ENCODE measurements at regions not wholly inside any gene's neighbourhood (a gene's known extent, or its start where the extent isn't known, plus 50 kb on each side); places are given as distances from the start of the nearest gene placed in this dataset.

DNA sequence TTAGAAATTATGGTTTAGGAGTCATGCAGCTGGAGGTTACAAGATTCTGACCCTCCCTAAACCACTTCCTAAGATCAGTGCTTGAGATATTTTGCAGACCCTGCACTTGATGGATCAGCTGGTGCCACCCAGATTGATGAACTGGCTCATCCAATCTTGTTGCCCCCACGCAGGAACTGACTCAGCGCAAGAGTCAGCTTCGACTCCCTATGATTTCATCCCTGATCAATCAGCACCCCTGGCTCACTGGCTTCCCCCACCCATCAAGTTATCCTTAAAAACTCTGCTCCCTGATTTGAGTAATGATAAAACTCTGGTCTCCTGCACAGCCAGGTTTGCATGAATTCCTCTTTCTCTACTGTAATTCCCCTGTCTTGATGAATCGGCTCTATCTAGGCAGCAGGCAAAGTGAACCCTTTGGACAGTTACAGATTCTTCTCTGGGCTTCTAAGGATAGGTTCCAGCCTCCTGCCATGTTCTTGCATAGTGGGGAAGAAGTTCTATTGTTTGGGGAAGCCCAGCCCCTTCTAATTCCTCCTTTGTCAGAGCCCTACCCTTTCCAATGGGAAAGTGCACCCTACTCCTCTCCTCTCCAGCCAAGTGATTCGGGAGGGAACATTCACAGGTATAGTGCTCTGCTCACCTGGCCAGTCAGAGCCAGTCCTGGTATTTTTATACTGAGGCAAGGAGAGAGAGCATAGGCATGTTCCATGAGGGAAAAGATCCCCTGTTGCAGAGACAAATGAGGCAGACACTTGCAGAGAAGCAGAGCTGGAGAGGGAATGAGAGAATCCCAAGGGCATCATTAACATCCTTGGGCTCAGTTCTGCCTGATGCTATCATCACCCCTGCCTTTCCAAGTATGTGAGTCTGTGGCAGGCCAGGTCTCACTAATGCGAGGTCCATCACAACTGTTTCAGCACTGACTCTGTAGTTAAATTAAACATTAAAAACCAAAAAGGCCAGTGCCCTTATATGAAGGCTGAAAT, 224.4 kb upstream of the GALNT17 start:
- Histone ChIP-seq H3K18ac (ENCODE audit: extremely low read depth, low read length) (peak overlapping the region; percentile 26; the same call in 1 of the 2 replicates), H3K4me2 (ENCODE audit: insufficient read depth in 1 of 2, low read depth in 2 of 2, low read length in 2 of 2) (no peak overlapping the region), H3K27me3 (replicated peaks in 1 of 4; ENCODE audit: control insufficient read depth in 3 of 4, extremely low read depth in 1 of 4, insufficient read depth in 3 of 4, low read length in 3 of 4) (no peaks in the 10 kb centered on the region), H3K36me3 (ENCODE audit: control insufficient read depth in 2 of 4, insufficient read depth in 4 of 4, low read length in 3 of 4) (no peaks in the 10 kb centered on the region), H3K14ac (ENCODE audit: insufficient read length) (no peak overlapping the region), H4K91ac (replicated peaks; ENCODE audit: insufficient read length, low read length) (peak overlapping the region; percentile 14), H2AK5ac (ENCODE audit: low read depth, low read length) (no peak overlapping the region), H3K56ac (replicated peaks; ENCODE audit: insufficient read length, low read depth, low read length) (no peak overlapping the region), H2BK20ac (ENCODE audit: low read length) (peak overlapping the region; percentile 90), H3K23ac (ENCODE audit: insufficient read length) (no peak overlapping the region), H3K79me1 (ENCODE audit: low read depth, low read length) (no peaks in the 10 kb centered on the region), H3K23me2 (ENCODE audit: low read depth, low read length) (no peaks in the 10 kb centered on the region), H2BK15ac (ENCODE audit: low read length) (no peak overlapping the region), H4K5ac (ENCODE audit: insufficient read length, low read depth, low read length) (no peak overlapping the region), H3K4ac (replicated peaks; ENCODE audit: insufficient read length, low read depth, low read length) (no peak overlapping the region), H3K4me1 (replicated peaks in 1 of 4; ENCODE audit: control insufficient read depth in 3 of 4, insufficient read depth in 4 of 4, low read length in 3 of 4) (peaks cover 0 to 3% (median 1%) of the 10 kb centered on the region in 4 experiments; a peak in 3 of 7 replicates), H4K8ac (ENCODE audit: extremely low read depth, insufficient read depth, low read length) (no peak overlapping the region), H2BK120ac (replicated peaks; ENCODE audit: low read depth, low read length) (peak overlapping the region; percentile 18), H3K9ac (replicated peaks in 1 of 4; ENCODE audit: extremely low read depth in 1 of 4, low read depth in 3 of 4, low read length in 3 of 4) (no peak overlapping the region; a peak in 2 of 7 replicates), H3K79me2 (ENCODE audit: control insufficient read depth in 1 of 2, insufficient read depth in 2 of 2, low read length in 2 of 2) (no peaks in the 10 kb centered on the region), H3K27ac (ENCODE audit: low read depth, low read length) (no peak overlapping the region), H2BK5ac (ENCODE audit: low read depth, low read length) (peak overlapping the region; percentile 68; the same call in 1 of the 2 replicates), H4K20me1 (replicated peaks in 1 of 2; ENCODE audit: control insufficient read depth in 1 of 2, insufficient read depth in 2 of 2, low read length in 2 of 2) (no peaks in the 10 kb centered on the region), H3K9me3 (ENCODE audit: insufficient read depth in 2 of 2, low read depth in 1 of 2, low read length in 1 of 2) (no peaks in the 10 kb centered on the region), H3K4me3 (ENCODE audit: extremely low read depth in 1 of 4, insufficient read depth in 2 of 4, low read depth in 3 of 4, low read length in 4 of 4) (no peak overlapping the region), H2AFZ (ENCODE audit: low read length) (0 out of 2 replicates have a peak overlapping the region, but pooled peaks have one; percentile 19), H2BK12ac (ENCODE audit: low read depth, low read length) (peak overlapping the region; percentile 29)
- DNase-seq (ENCODE audit: low read depth in 1 of 2, low spot score in 2 of 2) = no peak
- FAIRE-seq = no peak
- 80% methylated on average over 6 of the region's 6 CpGs; no CpG with 5 or more reads in 1 of the 2 experiments for WGBS, 2 experiments (ENCODE audit: extremely low coverage in 1 of 2, insufficient coverage in 1 of 2, insufficient read length in 1 of 2, insufficient replicate concordance in 2 of 2, low coverage in 1 of 2, low lambda C conversion rate in 2 of 2, missing lambda C conversion rate in 1 of 2)
- POLR2A ChIA-PET (ENCODE audit: partially characterized antibody) = no interaction called here
- CTCF ChIA-PET (ENCODE audit: partially characterized antibody) = no interaction called here
- TF ChIP-seq JUN (IDR thresholded peaks at IDR 0.05; ENCODE audit: low read depth, low read length) (no peak), RBBP5 (IDR thresholded peaks at IDR 0.05; ENCODE audit: borderline replicate concordance, low read depth, low read length) (no peak), ZNF274 (IDR thresholded peaks at IDR 0.05; ENCODE audit: borderline replicate concordance, extremely low read depth, low read length) (no peak)
- TF ChIP-seq, protein P1, sequence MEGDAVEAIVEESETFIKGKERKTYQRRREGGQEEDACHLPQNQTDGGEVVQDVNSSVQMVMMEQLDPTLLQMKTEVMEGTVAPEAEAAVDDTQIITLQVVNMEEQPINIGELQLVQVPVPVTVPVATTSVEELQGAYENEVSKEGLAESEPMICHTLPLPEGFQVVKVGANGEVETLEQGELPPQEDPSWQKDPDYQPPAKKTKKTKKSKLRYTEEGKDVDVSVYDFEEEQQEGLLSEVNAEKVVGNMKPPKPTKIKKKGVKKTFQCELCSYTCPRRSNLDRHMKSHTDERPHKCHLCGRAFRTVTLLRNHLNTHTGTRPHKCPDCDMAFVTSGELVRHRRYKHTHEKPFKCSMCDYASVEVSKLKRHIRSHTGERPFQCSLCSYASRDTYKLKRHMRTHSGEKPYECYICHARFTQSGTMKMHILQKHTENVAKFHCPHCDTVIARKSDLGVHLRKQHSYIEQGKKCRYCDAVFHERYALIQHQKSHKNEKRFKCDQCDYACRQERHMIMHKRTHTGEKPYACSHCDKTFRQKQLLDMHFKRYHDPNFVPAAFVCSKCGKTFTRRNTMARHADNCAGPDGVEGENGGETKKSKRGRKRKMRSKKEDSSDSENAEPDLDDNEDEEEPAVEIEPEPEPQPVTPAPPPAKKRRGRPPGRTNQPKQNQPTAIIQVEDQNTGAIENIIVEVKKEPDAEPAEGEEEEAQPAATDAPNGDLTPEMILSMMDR (IDR thresholded peaks at IDR 0.05; ENCODE audit: control extremely low read depth in 1 of 3, insufficient read depth in 1 of 3, low read depth in 1 of 3, low read length in 3 of 3) = no peak

All from H1 (cell line).